Transverse colon (tissue), 4 donors: ENCODE measurements at regions not wholly inside any gene's neighbourhood (a gene's known extent, or its start where the extent isn't known, plus 50 kb on each side); places are given as distances from the start of the nearest gene placed in this dataset.

Source experiments
- DNase-seq: peaks from one replicate; pipeline ENCODE4 v3.0.0-alpha.2; 2019
- H3K27ac ChIP-seq, 4 donors: fragments of 200-600 bp; sonication (generic); 2 replicates each; pipeline ENCODE4 v1.5.1; 2016 to 2018; ENCODE audit warnings: inconsistent platforms in 4 of 4
- H3K27me3 ChIP-seq: fragments of 200-600 bp; sonication (generic); 2 replicates; pipeline ENCODE4 v1.5.1; 2017; ENCODE audit warnings: inconsistent platforms
- H3K36me3 ChIP-seq, 4 donors: fragments of 200-600 bp; sonication (generic); 2 replicates each; pipeline ENCODE4 v1.5.1; 2017 to 2019; ENCODE audit warnings: inconsistent platforms in 4 of 4
- H3K4me1 ChIP-seq, 4 donors: fragments of 200-600 bp; sonication (generic); 2 replicates each; pipeline ENCODE4 v1.5.1; 2017 to 2020; ENCODE audit warnings: inconsistent platforms in 4 of 4
- H3K4me3 ChIP-seq, 4 donors: fragments of 200-600 bp; sonication (generic); 1 replicate in 1 of 4; 2 replicates in 3 of 4; pipeline versions ENCODE4 v1.5.1 to v1.6.1; 2017 to 2019; ENCODE audit warnings: inconsistent platforms in 4 of 4
- H3K9me3 ChIP-seq, 2 donors: fragments of 200-600 bp; sonication (generic); 2 replicates each; pipeline ENCODE4 v1.5.1; 2017 to 2019; ENCODE audit warnings: inconsistent platforms in 2 of 2
- CTCF ChIP-seq, 5 experiments: fragments of 200-600 bp in 3 of 5; fragments of 450-650 bp in 2 of 5; sonication (generic) in 3 of 5; IDR thresholded peaks; 1 replicate in 2 of 5; 2 replicates in 3 of 5; pipeline ENCODE4 v1.5.1; 2016 to 2017; ENCODE audit warnings: antibody characterized with exemption in 5 of 5, inconsistent platforms in 3 of 5, mild to moderate bottlenecking in 2 of 5, moderate library complexity in 1 of 5
- EP300 ChIP-seq: sonication (generic); formaldehyde crosslinking; IDR thresholded peaks from one replicate; pipeline ENCODE4 v1.6.1; 2017; ENCODE audit warnings: antibody characterized with exemption, low read depth
- POLR2A ChIP-seq: fragments of 450-650 bp; IDR thresholded peaks from one replicate; pipeline ENCODE4 v1.6.1; 2016; ENCODE audit warnings: antibody characterized with exemption, mild to moderate bottlenecking, moderate library complexity
- POLR2AphosphoS5 ChIP-seq, 3 donors: sonication (generic); formaldehyde crosslinking; IDR thresholded peaks; one replicate each; pipeline ENCODE4 v1.6.1; 2016; ENCODE audit warnings: antibody characterized with exemption in 3 of 3
- WGBS, 2 donors: methylation state at CpG; one replicate each; pipeline ENCODE4 v1.1.5; 2018; ENCODE audit warnings: low coverage in 1 of 2; 5-methylcytosine and 5-hydroxymethylcytosine counted together
- in situ Hi-C, 4 donors: fragments of 200-750 bp; cut with MboI; loops; one replicate each; pipeline versions ENCODE4 v1.15.0 to v1.15.1; 2017; ENCODE audit warnings: low sequenced_read_pairs in 3 of 4, low pct_ligation_motif_present in 1 of 4, low pct_unique_long_range_greater_than_20kb in 1 of 4
- intact Hi-C: fragments of 100-400 bp; cut with DNase I; formaldehyde crosslinking; loops from one replicate; pipeline ENCODE4 v1.15.1; 2023; ENCODE audit warnings: low total_unique reads

- H3K4me1 ChIP-seq = peaks cover 0 to 8% (median 3%) of the 10 kb centered on the region in 4 donors
- no peak for DNase-seq
- H3K4me3 ChIP-seq = no peak overlapping the region
- TF ChIP-seq EP300 (no peak), CTCF (IDR thresholded peaks at IDR 0.05) (no peak), POLR2A (no peak), POLR2AphosphoS5 (IDR thresholded peaks at IDR 0.05) (no peak)
- no peak overlapping the region for H3K27ac ChIP-seq
- intact Hi-C loops = no loop called here
- no peaks in the 10 kb centered on the region for H3K27me3 ChIP-seq
- no peaks in the 10 kb centered on the region for H3K36me3 ChIP-seq
- in situ Hi-C loops = no loop called here
- 92% methylated on average over 1 of the region's 1 CpG; no CpG with 5 or more reads in 1 of the 2 donors for WGBS, 2 donors
- no peaks in the 10 kb centered on the region for H3K9me3 ChIP-seq
These were observed 61.2 kb upstream of the RBBP8 start for GRCh38 chr18:22871809-22872525.

DNA sequence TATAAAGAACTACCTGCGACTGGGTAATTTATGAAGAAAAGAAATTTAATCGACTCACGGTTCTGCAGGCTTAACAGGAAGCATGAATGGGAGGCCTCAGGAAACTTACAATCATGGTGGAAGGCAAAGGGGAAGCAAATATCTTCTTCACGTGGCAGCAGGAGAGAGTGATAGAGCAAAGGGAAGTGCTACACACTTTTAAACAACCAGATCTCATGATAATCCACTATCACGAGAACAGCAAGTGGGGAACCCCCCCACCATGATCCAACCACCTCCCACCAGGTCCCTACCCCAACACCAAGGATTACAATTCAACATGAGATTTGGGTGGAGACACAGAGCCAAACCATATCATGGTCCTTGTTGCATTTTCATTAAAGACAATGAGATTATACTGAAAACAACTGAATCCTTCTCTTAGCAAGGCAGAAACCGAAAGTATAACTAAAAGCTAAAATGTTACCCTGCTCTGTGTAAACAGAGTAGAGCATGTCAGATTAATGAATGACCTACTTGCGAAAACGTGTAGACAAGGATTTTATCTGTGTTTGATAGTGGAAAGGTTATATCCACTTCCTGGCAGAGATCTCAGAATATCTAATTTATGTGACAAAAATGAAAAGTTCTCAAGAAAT, 60.1 kb upstream of the RBBP8 start:
- no peak overlapping the region for H3K4me3 ChIP-seq
- 42 to 49% methylated on average over 4 to 8 of the region's 8 CpGs for WGBS, 2 donors

DNA sequence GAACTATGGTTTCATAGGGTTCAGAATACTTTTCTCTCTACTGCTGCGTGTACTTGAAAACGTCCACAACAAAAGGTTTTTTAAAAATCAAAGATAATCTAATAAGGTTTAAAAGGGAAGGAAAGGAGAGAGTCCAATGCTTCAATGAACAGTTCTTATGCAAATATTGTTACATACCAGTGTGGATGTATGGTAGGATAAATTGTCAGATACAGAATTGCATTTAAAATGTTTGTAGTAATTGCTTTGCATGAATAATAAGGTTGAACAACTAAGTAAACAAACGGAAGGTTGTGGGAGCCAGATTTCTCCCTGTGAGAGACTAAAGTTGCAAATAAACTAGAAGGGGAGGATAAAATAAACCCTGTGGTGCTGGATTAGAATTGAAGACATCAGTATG, 53.8 kb upstream of the RBBP8 start:
- no peak for DNase-seq
- no peaks in the 10 kb centered on the region for H3K36me3 ChIP-seq
- no peaks in the 10 kb centered on the region for H3K27me3 ChIP-seq
- in situ Hi-C loops (no loop called here), intact Hi-C loops (no loop called here)
- no peak overlapping the region for H3K4me3 ChIP-seq
- TF ChIP-seq POLR2A (no peak), CTCF (IDR thresholded peaks at IDR 0.05) (no peak), EP300 (no peak), POLR2AphosphoS5 (IDR thresholded peaks at IDR 0.05) (no peak)
- no peaks in the 10 kb centered on the region for H3K4me1 ChIP-seq
- H3K9me3 ChIP-seq = no peaks in the 10 kb centered on the region
- WGBS, 2 donors = 83 to 91% methylated on average over 3 of the region's 3 CpGs
- H3K27ac ChIP-seq = no peak overlapping the region

More for the DNA sequence above, 60.1 kb upstream of the RBBP8 start:
- in situ Hi-C loops (no loop called here), intact Hi-C loops (no loop called here)
- DNase-seq = no peak
- TF ChIP-seq POLR2AphosphoS5 (IDR thresholded peaks at IDR 0.05) (no peak), EP300 (no peak), CTCF (IDR thresholded peaks at IDR 0.05) (no peak), POLR2A (no peak)
- Histone ChIP-seq H3K4me1 (peaks cover 0 to 8% (median 3%) of the 10 kb centered on the region in 4 donors), H3K27me3 (no peaks in the 10 kb centered on the region), H3K36me3 (no peaks in the 10 kb centered on the region), H3K27ac (peak overlapping the region in 1 of 4 donors; percentile 12), H3K9me3 (no peaks in the 10 kb centered on the region)

DNA sequence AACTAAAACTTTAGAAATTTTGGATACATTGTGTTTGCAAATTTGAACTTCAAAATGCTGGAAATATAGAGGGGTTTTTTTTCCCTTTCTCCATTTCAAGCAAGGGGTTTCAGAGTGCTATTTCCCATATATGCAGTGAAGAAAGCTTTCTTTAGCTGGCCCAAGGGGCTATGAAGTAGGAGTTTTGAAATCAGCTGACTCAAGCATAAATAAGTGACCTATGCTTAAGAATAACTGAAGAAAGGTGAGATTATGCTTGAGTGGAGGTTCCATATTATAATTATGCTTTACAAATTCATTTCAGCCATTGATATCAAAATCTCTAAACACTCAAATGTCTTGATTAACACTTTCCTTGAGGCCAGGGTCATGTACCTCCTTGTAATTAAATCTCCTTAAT, 51.0 kb upstream of the RBBP8 start:
- DNase-seq = no peak
- Histone ChIP-seq H3K27me3 (no peaks in the 10 kb centered on the region), H3K4me3 (no peak overlapping the region), H3K36me3 (no peaks in the 10 kb centered on the region), H3K9me3 (no peaks in the 10 kb centered on the region), H3K4me1 (no peaks in the 10 kb centered on the region), H3K27ac (no peak overlapping the region)
- in situ Hi-C loops = no loop called here
- intact Hi-C loops = no loop called here
- TF ChIP-seq POLR2A = no peak
- TF ChIP-seq POLR2AphosphoS5 (IDR thresholded peaks at IDR 0.05) = no peak
- TF ChIP-seq EP300 = no peak
- no peak for TF ChIP-seq CTCF (IDR thresholded peaks at IDR 0.05)
